ENCODE measurements at regions not wholly inside any gene's neighbourhood (a gene's known extent, or its start where the extent isn't known, plus 50 kb on each side); places are given as distances from the start of the nearest gene placed in this dataset.

GRCh38 chr11:69974528-69974927 lies 103.6 kb upstream of the ANO1 start:
- Mint-ChIP-seq H3K4me3 (no peak overlapping the region), H3K27ac (no peak overlapping the region), H3K4me1 (peaks cover 15% of the 10 kb centered on the region), H3K27me3 (peaks cover 8% of the 10 kb centered on the region), H3K9me3 (no peaks in the 10 kb centered on the region), H3K36me3 (no peaks in the 10 kb centered on the region)
- CTCF ChIA-PET: no interaction called here
- DNase-seq: no peak

GRCh38 chr11:69975822-69976221 lies 102.3 kb upstream of the ANO1 start:
- H3K27ac Mint-ChIP-seq: no peak overlapping the region

DNA sequence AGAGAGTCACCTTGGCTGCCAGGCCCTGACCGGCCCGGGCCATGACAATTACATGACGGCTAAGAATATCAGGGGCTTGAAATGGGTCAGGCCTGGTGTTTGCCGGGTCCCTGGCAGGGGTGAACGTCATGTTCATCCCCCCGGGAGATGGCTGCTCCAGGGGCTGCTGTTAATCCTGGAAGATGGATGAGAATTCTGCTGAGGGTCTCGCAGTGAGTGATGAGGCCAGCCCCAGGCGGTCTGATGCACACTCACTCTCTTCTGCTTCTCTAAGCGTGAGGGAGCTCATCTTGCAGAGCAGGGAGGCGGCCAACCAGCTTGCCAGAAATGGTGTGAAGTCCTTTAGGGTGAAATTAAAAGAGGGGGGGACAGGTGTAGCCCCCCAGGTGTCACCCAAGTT lies 101.3 kb upstream of the ANO1 start:
- DNase-seq: no peak
- no peak overlapping the region for H3K27ac Mint-ChIP-seq
- peaks cover 6% of the 10 kb centered on the region for H3K4me1 Mint-ChIP-seq
- CTCF ChIA-PET: no interaction called here
- no peaks in the 10 kb centered on the region for H3K9me3 Mint-ChIP-seq
- H3K36me3 Mint-ChIP-seq: no peaks in the 10 kb centered on the region
- H3K4me3 Mint-ChIP-seq: no peak overlapping the region
- peaks cover 14% of the 10 kb centered on the region for H3K27me3 Mint-ChIP-seq

More at GRCh38 chr11:69975822-69976221, 102.3 kb upstream of the ANO1 start:
- Mint-ChIP-seq H3K36me3 (no peaks in the 10 kb centered on the region), H3K4me1 (peaks cover 6% of the 10 kb centered on the region), H3K27me3 (peaks cover 13% of the 10 kb centered on the region), H3K9me3 (no peaks in the 10 kb centered on the region), H3K4me3 (no peak overlapping the region)
- no peak for DNase-seq
- CTCF ChIA-PET: no interaction called here

GRCh38 chr11:69977951-69978350 lies 100.2 kb upstream of the ANO1 start:
- H3K4me1 Mint-ChIP-seq: no peaks in the 10 kb centered on the region
- no peak overlapping the region for H3K27ac Mint-ChIP-seq
- no peak for DNase-seq
- H3K27me3 Mint-ChIP-seq: peaks cover 25% of the 10 kb centered on the region
- CTCF ChIA-PET: no interaction called here
- no peak overlapping the region for H3K4me3 Mint-ChIP-seq
- no peaks in the 10 kb centered on the region for H3K9me3 Mint-ChIP-seq
- no peaks in the 10 kb centered on the region for H3K36me3 Mint-ChIP-seq

DNA sequence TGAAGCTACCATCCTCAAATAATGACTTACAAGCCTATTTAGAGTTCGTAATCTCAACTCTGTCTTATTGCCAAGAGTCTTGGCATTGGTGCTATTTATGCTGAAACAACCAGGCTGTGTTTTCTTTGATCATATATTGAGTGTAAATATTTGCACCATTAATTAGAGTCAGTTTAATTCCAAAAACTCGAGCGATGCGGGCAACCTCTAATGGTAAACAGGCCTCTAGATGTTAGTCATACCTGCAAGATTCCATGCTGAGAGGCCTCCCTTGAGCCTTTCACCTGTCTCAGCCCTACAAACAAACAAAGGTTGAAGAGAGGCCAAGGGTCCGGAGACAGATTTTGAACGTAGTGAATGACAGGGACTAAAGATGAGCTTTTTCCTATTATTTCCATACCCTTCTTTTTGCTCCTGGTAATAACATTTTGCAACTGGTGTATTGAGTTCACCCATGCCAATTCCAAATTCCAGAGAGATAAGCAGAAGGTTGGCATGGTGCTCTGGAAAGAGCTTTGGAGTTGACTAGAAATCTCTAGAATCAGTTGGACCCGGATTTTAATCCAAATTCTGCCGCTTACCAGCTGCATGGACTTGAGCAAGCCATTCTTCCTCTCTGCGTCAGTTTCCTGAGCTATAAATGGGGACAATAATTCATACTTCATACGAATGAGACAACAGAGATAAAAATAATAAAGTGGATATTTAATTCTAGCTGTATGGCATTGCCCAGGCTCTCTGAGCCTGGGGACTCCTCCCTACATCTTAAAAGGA lies 99.1 kb upstream of the ANO1 start:
- Mint-ChIP-seq H3K9me3 (no peaks in the 10 kb centered on the region), H3K27ac (no peak overlapping the region), H3K36me3 (no peaks in the 10 kb centered on the region), H3K27me3 (peaks cover 34% of the 10 kb centered on the region), H3K4me1 (peaks cover 1% of the 10 kb centered on the region), H3K4me3 (no peak overlapping the region)
- CTCF ChIA-PET: no interaction called here
- no peak for DNase-seq

DNA sequence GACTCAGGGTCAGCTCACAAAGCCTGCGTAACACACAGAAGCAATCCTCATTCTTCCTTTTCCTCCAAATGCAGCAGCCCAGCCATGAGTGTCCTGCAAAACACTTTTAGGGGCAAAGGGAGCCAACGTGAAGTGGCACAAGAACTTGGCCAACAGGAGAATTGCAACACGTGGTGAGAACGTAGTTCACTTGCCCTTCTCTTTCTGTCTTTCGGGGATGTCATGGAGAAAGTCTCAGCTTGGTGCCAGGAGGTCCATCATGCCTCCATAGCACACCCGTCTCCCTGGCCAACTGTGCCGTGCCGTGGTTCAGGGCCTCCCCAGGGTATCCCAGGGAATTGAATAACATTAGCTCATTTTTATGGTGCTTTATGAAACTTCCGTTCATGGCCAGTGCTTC lies 98.5 kb upstream of the ANO1 start:
- no peak for DNase-seq
- H3K9me3 Mint-ChIP-seq: no peaks in the 10 kb centered on the region
- peaks cover 40% of the 10 kb centered on the region for H3K27me3 Mint-ChIP-seq
- no peaks in the 10 kb centered on the region for H3K36me3 Mint-ChIP-seq
- peaks cover 2% of the 10 kb centered on the region for H3K4me1 Mint-ChIP-seq
- H3K4me3 Mint-ChIP-seq: no peak overlapping the region
- CTCF ChIA-PET: no interaction called here
- no peak overlapping the region for H3K27ac Mint-ChIP-seq

DNA sequence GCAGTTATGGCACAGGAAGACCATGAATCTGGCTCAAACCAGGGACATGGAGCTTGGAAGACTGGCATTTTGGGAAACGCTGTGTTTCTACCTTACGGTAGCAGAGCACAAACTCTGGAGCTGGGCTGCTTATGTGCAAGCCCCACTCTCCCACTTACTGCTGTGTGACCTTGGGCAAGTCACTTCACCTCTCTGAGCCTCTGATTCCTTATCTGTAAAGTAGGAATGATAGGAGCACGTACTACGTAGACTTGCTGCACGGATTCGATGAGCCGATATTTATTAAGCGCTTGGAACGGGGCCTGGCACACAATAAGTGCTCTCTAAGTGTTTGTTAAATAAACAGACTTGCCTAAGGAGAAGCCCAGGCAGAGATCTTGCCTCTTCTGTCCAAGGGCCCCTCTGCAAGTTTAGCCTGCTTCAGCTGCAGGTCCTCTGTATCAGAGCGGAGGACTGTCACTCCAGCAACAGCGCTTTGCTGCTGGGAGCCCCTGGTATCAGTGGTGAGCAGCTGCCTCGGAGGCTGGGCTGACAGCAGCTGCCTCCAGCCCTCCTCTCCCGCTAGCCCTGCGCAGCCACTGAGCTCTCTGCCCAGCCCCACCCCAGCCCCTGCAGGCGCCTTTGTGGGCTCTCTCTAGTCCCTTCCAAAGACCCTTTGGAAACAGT lies 96.9 kb upstream of the ANO1 start:
- Mint-ChIP-seq H3K27ac (no peak overlapping the region), H3K27me3 (peaks cover 56% of the 10 kb centered on the region), H3K4me3 (no peak overlapping the region), H3K9me3 (no peaks in the 10 kb centered on the region), H3K4me1 (peaks cover 2% of the 10 kb centered on the region), H3K36me3 (no peaks in the 10 kb centered on the region)
- CTCF ChIA-PET: no interaction called here
- DNase-seq: no peak

GRCh38 chr11:69982690-69983570 lies 95.2 kb upstream of the ANO1 start:
- H3K9me3 Mint-ChIP-seq: no peaks in the 10 kb centered on the region
- peaks cover 70% of the 10 kb centered on the region for H3K27me3 Mint-ChIP-seq
- no peak for DNase-seq
- H3K4me3 Mint-ChIP-seq: no peak overlapping the region
- CTCF ChIA-PET: interaction anchor here (0.9 kb wide), 1 partner anchor 68 kb away, joined by 3 read pairs; no protein-coding TSS in a partner anchor
- no peak overlapping the region for H3K27ac Mint-ChIP-seq
- H3K36me3 Mint-ChIP-seq: no peaks in the 10 kb centered on the region
- peaks cover 2% of the 10 kb centered on the region for H3K4me1 Mint-ChIP-seq

DNA sequence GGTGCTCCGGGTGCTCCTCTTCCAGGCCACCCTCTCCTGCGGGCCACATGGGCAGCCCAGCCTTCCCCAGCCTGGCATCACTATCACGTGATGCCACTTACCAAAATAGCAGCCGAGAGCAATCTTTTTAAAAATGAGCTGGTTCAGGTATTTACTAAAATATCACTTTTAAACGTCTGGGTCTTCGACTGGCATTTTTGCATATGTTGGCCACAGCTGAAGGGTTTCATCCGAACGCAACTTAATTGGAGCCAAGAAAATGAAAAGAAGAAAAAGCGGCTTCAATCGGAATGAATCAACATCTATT lies 94.6 kb upstream of the ANO1 start:
- Mint-ChIP-seq H3K4me3 (no peak overlapping the region), H3K4me1 (peaks cover 2% of the 10 kb centered on the region), H3K27ac (no peak overlapping the region), H3K9me3 (no peaks in the 10 kb centered on the region), H3K36me3 (no peaks in the 10 kb centered on the region), H3K27me3 (peaks cover 76% of the 10 kb centered on the region)
- CTCF ChIA-PET: interaction anchor here (0.9 kb wide), 1 partner anchor 68 kb away, joined by 3 read pairs; no protein-coding TSS in a partner anchor
- DNase-seq: no peak

DNA sequence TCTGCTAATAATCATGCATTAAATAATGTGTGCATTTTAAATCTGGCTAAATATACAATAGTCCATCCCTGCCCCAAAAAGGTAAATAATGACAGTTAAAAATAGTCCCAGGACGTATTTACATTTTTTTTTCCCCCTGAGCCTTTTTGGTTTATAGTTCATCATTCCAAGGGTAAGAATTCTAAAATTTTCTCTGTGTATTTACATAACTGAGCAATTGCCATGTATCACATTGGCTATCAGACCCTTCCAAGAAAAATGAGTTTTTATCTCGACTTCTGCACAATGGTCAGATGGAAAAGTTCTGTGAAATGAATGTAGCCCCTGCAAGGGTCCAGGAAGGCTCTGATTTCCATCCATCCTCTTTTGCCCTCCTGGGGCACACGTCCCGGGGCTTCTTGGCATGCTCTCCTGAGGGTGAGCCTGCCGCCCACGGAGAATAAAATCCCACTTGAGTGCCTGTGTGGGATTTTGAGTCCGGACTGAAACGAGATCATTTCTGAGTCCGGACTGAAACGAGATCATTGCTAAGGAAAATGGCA lies 94.1 kb upstream of the ANO1 start:
- no peak overlapping the region for H3K4me3 Mint-ChIP-seq
- DNase-seq: no peak
- no peak overlapping the region for H3K27ac Mint-ChIP-seq
- H3K27me3 Mint-ChIP-seq: peaks cover 80% of the 10 kb centered on the region
- no peaks in the 10 kb centered on the region for H3K36me3 Mint-ChIP-seq
- CTCF ChIA-PET: interaction anchor here (0.9 kb wide), 1 partner anchor 69 kb away, joined by 3 read pairs; no protein-coding TSS in a partner anchor
- peaks cover 2% of the 10 kb centered on the region for H3K4me1 Mint-ChIP-seq
- H3K9me3 Mint-ChIP-seq: no peaks in the 10 kb centered on the region

DNA sequence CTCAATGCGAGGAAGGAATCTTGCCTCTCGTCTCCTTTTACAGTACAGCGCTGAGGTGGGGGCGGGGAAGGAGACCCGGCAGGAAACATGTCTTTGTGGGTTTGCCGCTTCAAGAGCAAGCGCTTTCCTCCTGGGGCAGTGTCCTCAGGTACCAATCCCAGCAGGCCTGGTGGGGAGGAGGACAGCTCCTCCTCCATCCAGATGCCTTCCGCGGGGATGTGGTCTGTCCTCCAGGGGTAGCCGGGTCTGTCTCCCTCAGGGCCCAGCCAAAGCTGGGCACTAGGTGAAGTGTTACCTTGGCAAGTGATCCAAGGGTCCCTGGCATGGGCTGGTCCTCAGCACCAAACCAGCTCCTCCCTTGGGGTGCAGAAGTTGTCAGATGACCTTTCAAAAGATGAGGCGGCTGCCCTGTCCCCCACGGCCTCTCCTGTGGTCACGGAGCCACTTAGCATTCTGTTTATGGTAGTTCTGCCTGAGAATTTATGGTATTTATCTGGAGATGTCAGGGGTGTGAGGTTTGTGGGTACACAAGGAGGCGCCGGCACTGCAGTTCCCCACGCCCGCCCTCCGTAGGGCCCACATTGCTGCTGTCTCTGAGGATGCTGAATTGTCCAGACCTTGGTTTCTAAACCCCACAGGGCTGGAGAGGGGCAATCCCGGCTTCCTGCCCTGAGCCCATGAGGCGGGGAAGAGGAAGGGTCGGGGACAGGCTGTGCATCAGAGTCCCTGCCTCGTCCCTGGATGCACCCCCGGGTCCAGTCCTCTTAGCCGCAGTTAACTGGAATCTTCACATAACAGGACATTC lies 93.5 kb upstream of the ANO1 start:
- Mint-ChIP-seq H3K9me3 (no peaks in the 10 kb centered on the region), H3K36me3 (no peaks in the 10 kb centered on the region), H3K4me1 (peaks cover 2% of the 10 kb centered on the region), H3K4me3 (no peak overlapping the region), H3K27me3 (peaks cover 85% of the 10 kb centered on the region), H3K27ac (no peak overlapping the region)
- no peak for DNase-seq
- CTCF ChIA-PET: no interaction called here

DNA sequence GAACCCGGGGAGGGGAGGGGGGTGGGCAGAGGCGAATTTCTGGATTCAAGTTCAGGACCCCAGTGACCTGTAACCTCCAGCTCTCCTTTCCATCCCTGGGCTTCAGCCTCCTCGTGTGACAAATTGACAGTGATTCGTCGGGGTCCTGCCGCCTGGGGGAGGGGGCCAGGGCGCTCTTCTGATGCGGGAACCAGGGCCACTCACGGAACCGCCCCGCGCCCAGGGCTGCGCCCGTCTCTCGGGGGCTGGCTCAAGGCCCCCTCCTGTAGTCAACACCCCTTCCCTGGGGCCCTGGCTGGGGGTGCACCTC lies 92.8 kb upstream of the ANO1 start:
- Mint-ChIP-seq H3K27me3 (peaks cover 79% of the 10 kb centered on the region), H3K4me3 (no peak overlapping the region), H3K9me3 (no peaks in the 10 kb centered on the region), H3K27ac (no peak overlapping the region), H3K4me1 (peaks cover 2% of the 10 kb centered on the region), H3K36me3 (no peaks in the 10 kb centered on the region)
- DNase-seq: no peak
- CTCF ChIA-PET: no interaction called here

GRCh38 chr11:69985641-69986439 lies 92.3 kb upstream of the ANO1 start:
- Mint-ChIP-seq H3K9me3 (no peaks in the 10 kb centered on the region), H3K27ac (no peak overlapping the region), H3K36me3 (no peaks in the 10 kb centered on the region), H3K27me3 (peaks cover 79% of the 10 kb centered on the region), H3K4me1 (peaks cover 2% of the 10 kb centered on the region), H3K4me3 (no peak overlapping the region)
- CTCF ChIA-PET: no interaction called here
- DNase-seq: no peak

Data from activated naive CD4-positive, alpha-beta T cell treated with anti-CD3 and anti-CD28 coated beads, Interleukin-2, amount 10 ng/mL, durations not matched to agents 7 days and 5 days (primary cell).